HT1080 (cell line): ENCODE measurements at regions not wholly inside any gene's neighbourhood (a gene's known extent, or its start where the extent isn't known, plus 50 kb on each side); places are given as distances from the start of the nearest gene placed in this dataset.

Source experiments
- DNase-seq: peaks from one replicate; pipeline ENCODE4 v3.0.0-alpha.2; 2015; ENCODE audit warnings: low read depth

- no peak for DNase-seq
Measured at GRCh38 chr10:90587561-90587960, 270.3 kb downstream of the HTR7 start.

GRCh38 chr10:90588222-90588621, 269.6 kb downstream of the HTR7 start:
- DNase-seq = no peak

- no peak for DNase-seq
Measured at GRCh38 chr10:90589825-90590224, 268.0 kb downstream of the HTR7 start.

- no peak for DNase-seq
Measured at GRCh38 chr10:90591629-90592028, 266.2 kb downstream of the HTR7 start.

- DNase-seq = peak; percentile 68
Measured at GRCh38 chr10:90592638-90593302, 265.1 kb downstream of the HTR7 start.

GRCh38 chr10:90598513-90598912, 259.3 kb downstream of the HTR7 start:
- no peak for DNase-seq

GRCh38 chr10:90602862-90603610, 254.8 kb downstream of the HTR7 start:
- peak; percentile 73 for DNase-seq

GRCh38 chr10:90604636-90605035, 253.2 kb downstream of the HTR7 start:
- no peak for DNase-seq

GRCh38 chr10:90605506-90605905, 252.3 kb downstream of the HTR7 start:
- no peak for DNase-seq

- no peak for DNase-seq
Measured at GRCh38 chr10:90612276-90612675, 245.6 kb downstream of the HTR7 start.

- no peak for DNase-seq
Measured at GRCh38 chr10:90614631-90615030, 243.2 kb downstream of the HTR7 start.

- DNase-seq = peak; percentile 23
Measured at GRCh38 chr10:90621577-90621976, 236.3 kb downstream of the HTR7 start.

- DNase-seq = no peak
Measured at GRCh38 chr10:90635111-90635765, 222.6 kb downstream of the HTR7 start.

- DNase-seq = no peak
Measured at GRCh38 chr10:90640756-90641155, 217.1 kb downstream of the HTR7 start.

GRCh38 chr10:90641731-90642130, 216.1 kb downstream of the HTR7 start:
- no peak for DNase-seq

- DNase-seq = no peak
Measured at GRCh38 chr10:90642136-90642535, 215.7 kb downstream of the HTR7 start.

GRCh38 chr10:90642650-90643049, 215.2 kb downstream of the HTR7 start:
- no peak for DNase-seq

- DNase-seq = peak; percentile 62
Measured at GRCh38 chr10:90644165-90644564, 213.7 kb downstream of the HTR7 start.

GRCh38 chr10:90650858-90651257, 207.0 kb downstream of the HTR7 start:
- no peak for DNase-seq

GRCh38 chr10:90652519-90652918, 205.3 kb downstream of the HTR7 start:
- DNase-seq = peak; percentile 28

- peak; percentile 7 for DNase-seq
Measured at GRCh38 chr10:90658791-90659190, 199.0 kb downstream of the HTR7 start.

GRCh38 chr10:90665905-90666662, 191.8 kb downstream of the HTR7 start:
- no peak for DNase-seq
